CD4-positive, alpha-beta T cell treated with Interleukin-17A for 1 hour (primary cell): ENCODE measurements at regions not wholly inside any gene's neighbourhood (a gene's known extent, or its start where the extent isn't known, plus 50 kb on each side); places are given as distances from the start of the nearest gene placed in this dataset.

ENCODE experiments used
- DNase-seq: peaks from one replicate; pipeline ENCODE4 v3.0.0-alpha.2; 2020

DNA sequence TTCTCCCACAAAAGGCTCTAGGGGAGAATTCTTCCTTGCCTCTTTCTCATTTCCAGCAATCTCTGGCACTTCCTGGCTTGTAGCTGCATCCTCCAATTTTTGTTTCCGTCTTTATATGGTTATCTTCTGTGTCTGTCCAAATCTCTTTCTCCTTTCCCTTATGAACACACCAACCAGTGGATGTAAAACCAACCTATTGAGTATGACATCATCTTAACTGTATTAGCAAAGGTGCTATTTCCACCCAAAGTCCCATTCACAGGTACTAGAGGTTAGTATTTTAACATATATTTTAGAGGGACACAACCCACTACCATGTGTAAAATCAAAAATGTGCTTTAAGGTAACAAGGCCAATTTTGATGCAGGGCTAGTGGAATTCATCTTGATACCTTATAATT, 129.0 kb downstream of the RAP2A start:
- no peak for DNase-seq

- DNase-seq = no peak
Observed at GRCh38 chr13:97564956-97565355, 131.0 kb downstream of the RAP2A start.

- DNase-seq = no peak
Observed at GRCh38 chr13:97565906-97566305, 131.9 kb downstream of the RAP2A start.

- DNase-seq = no peak
Observed at GRCh38 chr13:97566907-97567306, 132.9 kb downstream of the RAP2A start.

GRCh38 chr13:97567510-97568243, 133.7 kb downstream of the RAP2A start:
- DNase-seq = no peak

DNA sequence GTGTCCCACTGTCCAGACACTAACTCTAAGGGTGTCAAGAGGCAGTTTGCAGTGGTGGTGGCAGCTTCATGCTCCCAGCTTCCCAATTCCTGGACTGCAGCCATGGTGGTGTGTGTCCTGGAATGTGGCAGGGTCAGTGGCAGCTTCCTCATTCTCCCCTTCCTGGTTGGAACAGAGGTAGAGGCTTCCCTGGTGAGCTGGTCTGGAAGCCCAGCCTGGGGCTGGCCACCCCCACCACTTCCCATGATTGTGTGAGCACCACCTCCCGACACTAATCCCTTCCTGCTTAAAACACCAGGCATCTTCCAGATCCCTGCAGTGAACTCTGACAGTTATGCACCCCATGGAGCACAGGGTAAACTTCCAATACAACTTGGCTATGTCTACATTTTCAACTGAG, 134.9 kb downstream of the RAP2A start:
- DNase-seq = no peak

- DNase-seq = no peak
Observed at GRCh38 chr13:97569841-97570240, 135.9 kb downstream of the RAP2A start.

DNA sequence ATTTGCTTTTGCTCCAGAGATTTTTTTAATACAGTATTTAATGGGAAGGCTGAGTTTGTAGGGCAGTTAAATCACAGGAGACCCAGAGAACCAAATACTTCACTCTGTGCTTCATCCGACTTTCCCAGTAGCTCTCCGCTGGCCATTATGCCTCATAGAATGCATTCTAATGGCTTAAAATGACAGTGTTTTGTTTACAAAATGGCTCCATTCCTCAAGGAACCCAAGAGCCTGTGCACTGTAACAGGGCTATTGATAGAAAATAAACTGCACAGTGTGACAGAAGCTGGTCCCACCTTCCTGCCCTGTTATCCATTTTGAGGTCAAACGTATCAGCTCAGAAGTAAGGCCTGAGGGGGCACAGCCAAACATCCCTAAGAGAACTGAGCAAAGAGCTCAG, 136.5 kb downstream of the RAP2A start:
- no peak for DNase-seq

GRCh38 chr13:97573011-97573410, 139.0 kb downstream of the RAP2A start:
- DNase-seq = no peak

- DNase-seq = no peak
Observed at GRCh38 chr13:97574926-97575325, 141.0 kb downstream of the RAP2A start.

GRCh38 chr13:97577026-97577425, 143.1 kb downstream of the RAP2A start:
- DNase-seq = no peak

DNA sequence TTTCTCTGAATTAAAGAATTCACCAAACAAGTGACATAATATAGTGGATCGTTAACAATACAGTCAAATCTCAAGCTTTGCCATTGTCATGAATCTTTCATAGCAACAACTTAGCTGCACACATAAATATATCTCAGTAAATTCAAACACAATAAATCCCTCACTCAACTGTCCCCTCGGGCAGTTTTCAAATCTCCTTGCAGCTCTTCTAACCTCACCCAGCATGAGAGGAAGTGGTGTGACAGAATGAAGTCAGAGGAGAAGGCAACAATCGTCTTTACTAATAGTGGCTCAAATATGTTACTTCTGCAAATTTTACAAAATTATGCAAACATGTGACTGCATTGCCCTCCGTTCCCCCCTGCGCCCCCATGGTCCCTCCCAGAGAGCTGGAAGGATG, 148.2 kb downstream of the RAP2A start:
- DNase-seq = no peak

DNA sequence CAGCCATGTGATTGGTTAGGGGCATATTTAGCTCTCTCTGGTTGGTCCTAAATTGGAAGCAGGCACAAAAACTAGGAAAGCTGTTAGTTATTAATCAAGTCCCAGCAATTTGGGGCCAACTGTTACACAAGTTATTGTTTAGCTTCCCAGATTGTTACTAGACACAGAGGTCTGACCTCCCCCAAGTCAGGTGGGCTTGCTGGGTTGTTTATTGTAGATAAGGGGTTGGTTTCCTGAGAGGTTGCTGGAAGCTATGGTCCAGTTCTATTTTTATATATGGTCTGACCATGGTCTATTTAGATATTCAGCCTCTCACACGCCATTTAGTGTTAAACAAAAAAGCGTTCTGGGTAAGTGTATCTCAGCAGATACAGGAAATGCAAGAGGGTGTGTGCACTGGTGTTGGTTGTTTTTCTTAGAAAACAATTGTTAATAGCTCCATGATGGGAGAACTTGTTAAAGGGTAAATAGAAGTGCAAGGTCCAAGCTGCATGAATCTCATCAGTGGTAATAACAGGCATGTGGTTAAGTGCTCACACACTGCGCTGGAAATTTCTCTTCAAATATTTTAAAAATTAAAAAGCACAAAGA, 150.0 kb downstream of the RAP2A start:
- no peak for DNase-seq

DNA sequence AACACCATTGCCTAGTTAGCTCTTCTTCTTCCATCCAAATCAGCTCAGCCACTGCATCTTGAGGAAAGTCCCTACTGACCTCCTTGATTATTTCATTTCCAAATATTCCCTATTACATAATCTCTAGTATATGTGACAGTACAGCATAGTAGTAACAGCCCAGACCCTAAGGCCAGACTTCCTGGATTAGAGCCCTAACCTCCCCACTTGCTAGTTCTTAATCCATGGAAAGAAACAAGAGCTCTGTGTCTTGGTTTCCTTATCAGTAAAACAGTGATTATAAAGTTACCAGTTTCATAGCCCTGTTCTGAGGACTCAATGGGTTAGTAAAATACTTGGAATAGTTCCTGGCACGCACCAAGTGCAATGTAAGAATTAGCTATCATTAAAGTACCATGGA, 153.0 kb downstream of the RAP2A start:
- no peak for DNase-seq

DNA sequence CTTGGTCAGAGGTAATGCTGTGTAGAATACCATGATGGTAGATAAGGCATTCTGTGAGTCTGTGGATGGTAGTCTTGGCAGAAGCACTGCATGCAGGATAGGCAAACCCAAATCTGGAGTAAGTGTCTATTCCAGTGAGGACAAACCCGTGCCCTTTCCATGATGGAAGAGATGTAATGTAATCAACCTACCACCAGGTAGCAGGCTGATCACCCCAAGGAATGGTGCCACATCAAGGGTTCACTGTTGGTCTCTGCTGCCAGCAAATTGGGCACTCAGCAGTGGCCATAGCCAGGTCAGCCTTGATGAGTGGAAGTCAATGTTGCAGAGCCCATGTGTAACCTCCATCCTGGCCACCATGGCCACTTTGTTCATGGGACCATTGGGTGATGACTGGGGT, 155.0 kb downstream of the RAP2A start:
- DNase-seq = no peak

- no peak for DNase-seq
Observed at GRCh38 chr13:97600458-97601075, 166.6 kb downstream of the RAP2A start.

DNA sequence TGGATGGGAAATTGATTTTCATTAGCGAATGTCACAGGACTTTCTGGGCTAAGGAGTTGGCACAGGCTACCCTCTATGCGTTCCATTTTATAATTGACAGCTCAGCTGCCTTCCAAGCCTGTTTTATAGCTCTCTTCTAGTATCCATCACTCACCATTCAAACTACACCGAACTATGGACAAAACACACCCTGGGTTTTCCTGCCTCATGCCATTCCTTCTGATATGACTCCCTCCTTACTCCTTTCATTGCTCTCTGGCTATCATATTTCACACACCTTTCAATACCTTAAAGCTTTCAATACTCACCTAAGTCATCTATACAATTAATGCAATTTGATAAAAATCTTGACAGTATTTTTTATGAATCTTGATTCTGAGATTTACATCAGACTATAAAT, 181.3 kb downstream of the RAP2A start:
- no peak for DNase-seq

DNA sequence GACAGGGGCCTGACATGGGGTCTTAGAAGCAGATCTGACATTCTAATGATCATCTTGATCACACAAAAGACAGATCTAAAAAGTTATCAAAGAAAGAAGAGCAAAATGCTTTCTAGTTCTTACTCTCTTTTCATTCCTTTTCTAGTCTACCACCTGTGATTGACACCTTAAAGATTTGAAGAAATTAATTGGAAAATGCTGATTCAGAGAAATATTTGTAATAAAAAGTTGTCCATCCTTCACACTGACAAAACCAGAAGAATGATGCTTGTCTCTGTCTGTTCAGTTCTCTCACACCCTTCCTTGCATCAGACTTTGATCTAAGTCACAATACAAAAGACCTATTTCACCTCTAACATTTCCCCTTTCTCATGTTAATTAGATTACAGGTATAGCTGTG, 182.4 kb downstream of the RAP2A start:
- DNase-seq = no peak

DNA sequence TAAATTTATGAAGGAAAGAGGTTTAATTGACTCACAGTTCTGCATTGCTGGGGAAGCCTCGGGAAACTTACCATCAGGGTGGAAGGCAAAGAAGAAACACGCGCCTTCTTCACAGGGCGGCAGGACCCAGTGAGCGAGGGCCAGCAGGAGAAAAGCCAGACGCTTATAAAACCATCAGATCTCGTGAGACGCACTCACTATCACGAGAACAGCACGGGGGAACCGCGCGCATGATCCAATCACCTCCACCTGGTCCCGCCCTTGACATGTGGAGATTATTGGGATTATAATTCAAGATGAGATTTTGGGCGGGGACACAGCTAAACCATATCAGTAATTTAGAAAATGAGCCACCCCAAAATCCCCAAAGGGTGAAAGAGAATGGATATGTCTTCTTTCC, 187.1 kb downstream of the RAP2A start:
- DNase-seq = no peak

DNA sequence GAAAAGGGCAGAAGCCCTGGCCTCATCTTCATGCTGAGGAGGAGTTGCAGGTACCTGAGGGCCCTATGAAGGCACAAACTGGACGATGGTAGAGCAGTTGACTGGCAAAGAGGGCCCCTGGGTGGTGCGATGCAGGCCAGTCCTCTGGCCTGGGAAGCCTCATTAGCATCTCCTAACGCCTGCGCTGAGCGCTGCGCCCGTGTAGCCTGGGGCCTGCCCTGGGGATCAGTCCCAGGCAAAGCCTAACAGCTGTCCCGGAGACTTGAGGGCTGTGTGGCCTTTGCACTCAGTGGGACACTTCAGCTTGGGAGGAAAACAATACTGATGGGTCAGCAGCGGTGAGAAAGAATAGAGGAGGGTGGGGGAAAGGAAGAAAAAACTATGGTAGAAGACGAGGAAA, 187.7 kb downstream of the RAP2A start:
- no peak for DNase-seq

DNA sequence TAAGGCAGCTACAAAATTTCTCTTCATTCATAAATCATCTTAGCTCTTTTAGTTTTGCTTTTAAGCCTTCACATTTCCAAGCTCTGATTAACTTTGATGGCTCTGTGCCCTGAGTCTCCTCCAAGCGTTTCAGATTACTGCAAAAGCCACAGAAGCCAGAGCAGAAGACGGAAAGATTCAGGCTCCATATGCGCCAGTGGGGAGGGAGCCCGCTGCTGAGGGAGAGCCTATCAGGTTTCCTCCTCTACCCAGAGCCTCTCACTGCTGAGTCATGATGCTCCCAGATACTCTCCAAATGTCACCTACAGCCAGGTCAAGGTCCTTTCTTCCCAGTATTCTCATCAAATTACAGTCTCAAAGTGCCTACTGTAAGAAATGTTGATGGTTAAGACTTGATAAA, 193.6 kb downstream of the RAP2A start:
- no peak for DNase-seq

- no peak for DNase-seq
Observed at GRCh38 chr13:97629601-97630272, 195.8 kb downstream of the RAP2A start.

- no peak for DNase-seq
Observed at GRCh38 chr13:97630725-97631124, 196.8 kb downstream of the RAP2A start.

GRCh38 chr13:97631158-97631557, 197.2 kb downstream of the RAP2A start:
- no peak for DNase-seq
